HG03378 (cell line): ENCODE measurements at regions not wholly inside any gene's neighbourhood (a gene's known extent, or its start where the extent isn't known, plus 50 kb on each side); places are given as distances from the start of the nearest gene placed in this dataset.

Experiments used
- ATAC-seq: cut with Tn5 transposase; IDR thresholded peaks from one replicate; pipeline ENCODE4 v1.9.1; 2021; ENCODE audit warnings: mild to moderate bottlenecking, moderate library complexity; ENCODE audit not compliant: unreplicated experiment

DNA sequence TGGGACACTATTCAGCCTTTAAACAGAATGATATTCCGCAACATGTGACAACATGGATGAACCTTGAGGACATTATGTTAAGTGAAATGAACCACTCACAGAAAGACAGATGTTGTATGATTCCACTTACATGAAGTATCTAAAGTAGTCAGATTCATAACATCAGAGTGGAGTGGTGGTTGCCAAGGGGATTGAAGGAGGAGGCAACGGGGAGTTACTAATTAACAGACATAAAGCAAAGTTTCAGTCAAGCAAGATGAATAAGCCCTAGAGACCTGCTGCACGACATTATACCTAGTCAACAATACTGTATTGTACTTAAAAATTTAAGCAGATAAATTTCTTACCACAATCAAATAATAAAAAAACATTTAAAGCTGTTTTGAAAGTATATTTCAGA, 105.0 kb upstream of the NR0B1 start:
- ATAC-seq = peak; percentile 91

DNA sequence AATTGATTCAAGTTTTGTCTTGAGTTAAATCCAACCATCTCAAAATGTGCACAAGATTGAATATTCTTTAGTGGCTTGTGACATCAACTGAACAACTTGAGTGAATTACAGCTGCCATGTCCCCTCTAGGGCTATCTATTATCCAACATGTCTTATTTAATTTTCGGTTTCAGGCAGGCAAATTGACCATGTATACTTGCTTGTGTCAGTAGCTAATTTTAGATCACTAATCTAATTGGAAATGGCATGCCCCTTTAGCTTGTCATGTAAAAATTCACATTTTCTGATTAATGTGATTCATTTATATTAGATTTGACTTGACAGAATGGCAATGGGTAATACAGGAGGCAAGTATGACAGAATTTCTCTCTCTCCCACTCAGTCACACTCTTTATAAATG, 93.2 kb upstream of the NR0B1 start:
- no peak for ATAC-seq

DNA sequence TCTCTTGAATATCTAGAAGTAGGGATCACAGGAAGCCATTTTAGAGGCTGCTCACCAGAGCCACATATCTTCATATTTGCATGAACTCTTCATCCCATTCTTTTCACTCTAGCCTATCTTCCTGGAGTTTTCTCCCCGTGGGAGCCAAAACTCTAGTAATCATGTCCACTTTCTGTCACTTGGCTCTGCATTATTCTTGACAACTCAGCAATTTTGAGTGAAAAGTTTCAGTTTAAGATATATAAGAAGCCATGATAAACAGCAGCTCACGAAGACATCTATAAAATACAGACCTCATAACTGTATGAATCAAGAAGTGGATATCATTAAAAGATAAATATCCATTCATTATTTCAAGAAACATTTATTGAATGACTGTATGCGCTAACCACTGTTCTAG, 79.1 kb upstream of the NR0B1 start:
- ATAC-seq = no peak

DNA sequence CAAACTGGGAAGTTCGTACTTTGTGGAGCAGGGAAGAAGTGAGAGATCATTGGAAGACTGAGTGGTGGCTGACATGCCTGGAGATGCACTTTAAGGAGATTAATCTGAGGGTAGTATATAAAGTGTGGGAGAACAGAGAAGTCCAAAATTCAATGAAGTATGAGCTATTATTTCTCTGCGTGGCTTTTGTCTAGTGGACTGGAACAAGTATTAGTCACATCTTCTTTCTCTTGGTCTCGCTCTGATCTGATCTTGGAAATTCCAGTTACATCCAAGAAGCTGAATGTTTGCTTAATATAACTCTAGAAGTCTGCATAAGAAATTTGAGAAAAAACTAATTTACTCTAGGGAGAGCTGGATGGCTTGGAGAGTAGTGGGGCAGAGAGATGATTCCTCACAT, 64.8 kb upstream of the NR0B1 start:
- ATAC-seq = no peak

DNA sequence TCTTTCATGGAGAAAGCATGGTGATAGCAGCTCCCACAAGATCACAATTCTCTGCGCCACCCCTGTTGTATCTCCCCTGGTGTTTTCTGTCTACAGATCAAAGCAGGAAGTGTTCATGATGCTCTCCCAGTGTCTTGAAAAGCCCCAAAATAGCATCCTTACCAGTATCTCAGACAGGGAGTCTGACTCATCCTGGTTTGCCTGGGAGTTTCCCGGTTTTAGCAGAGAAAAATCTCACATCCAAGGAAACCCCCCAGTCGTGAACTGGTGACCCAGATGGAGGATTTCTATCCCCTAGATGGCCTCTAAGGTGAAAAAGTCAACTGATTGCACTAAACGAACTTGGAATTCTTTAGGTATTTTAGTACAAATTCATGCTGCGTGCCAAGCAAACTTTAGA, 64.3 kb upstream of the NR0B1 start:
- ATAC-seq = no peak

DNA sequence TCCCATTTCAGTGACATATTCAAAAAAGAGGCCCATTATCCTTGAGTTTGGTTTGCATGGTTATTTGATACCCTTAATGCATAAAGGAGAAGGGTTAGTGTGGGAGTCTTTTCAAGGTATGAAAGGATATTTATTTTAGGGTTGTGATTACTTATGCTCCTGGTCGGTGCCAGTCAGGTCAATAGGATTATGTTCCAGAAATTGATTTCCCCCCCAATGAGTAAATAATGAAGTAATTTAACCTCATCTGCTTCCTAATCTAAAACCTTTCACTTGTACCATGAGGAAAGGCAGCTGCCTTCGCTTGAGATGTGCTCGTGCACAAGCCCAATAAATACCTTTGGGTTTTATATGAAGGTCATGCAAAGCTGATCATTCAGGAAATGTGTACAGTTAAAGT, 55.0 kb upstream of the NR0B1 start:
- no peak for ATAC-seq
